ENCODE measurements at regions not wholly inside any gene's neighbourhood (a gene's known extent, or its start where the extent isn't known, plus 50 kb on each side); places are given as distances from the start of the nearest gene placed in this dataset.
"Not testable (repeated sequence)": the region's sequence is repeated elsewhere in the genome, so short reads cannot be mapped to it uniquely, and the experiment has no call there.

DNA sequence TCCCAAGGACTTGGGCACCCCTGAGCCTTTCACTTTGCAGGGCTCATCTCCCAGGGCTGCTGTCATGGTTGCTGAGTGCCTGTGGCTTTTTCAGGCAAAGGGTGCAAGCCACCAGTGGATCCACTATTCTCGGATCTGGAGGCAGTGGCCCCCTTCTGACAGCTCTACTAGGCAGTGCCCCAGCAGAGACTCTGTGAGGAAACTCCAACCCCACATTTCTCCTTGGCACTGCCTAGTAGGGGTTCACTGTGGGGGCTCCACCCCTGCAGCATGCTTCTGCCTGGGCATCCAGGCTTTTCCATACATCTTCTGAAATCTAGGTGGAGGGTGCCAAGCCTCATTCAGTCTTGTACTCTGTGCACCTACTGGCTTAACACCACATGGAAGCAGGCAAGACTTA, 675.0 kb upstream of the MBL2 start:
- TF ChIP-seq, protein P1, sequence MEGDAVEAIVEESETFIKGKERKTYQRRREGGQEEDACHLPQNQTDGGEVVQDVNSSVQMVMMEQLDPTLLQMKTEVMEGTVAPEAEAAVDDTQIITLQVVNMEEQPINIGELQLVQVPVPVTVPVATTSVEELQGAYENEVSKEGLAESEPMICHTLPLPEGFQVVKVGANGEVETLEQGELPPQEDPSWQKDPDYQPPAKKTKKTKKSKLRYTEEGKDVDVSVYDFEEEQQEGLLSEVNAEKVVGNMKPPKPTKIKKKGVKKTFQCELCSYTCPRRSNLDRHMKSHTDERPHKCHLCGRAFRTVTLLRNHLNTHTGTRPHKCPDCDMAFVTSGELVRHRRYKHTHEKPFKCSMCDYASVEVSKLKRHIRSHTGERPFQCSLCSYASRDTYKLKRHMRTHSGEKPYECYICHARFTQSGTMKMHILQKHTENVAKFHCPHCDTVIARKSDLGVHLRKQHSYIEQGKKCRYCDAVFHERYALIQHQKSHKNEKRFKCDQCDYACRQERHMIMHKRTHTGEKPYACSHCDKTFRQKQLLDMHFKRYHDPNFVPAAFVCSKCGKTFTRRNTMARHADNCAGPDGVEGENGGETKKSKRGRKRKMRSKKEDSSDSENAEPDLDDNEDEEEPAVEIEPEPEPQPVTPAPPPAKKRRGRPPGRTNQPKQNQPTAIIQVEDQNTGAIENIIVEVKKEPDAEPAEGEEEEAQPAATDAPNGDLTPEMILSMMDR (IDR thresholded peaks at IDR 0.05; ENCODE audit: partially characterized antibody, unreplicated experiment) = no peak
- no peaks in the 10 kb centered on the region for H3K4me1 Mint-ChIP-seq (ENCODE audit: low read depth, unreplicated experiment)
- peaks cover 5% of the 10 kb centered on the region for H3K27me3 Mint-ChIP-seq (ENCODE audit: unreplicated experiment)
- H3K27ac Mint-ChIP-seq (ENCODE audit: unreplicated experiment) = no peak overlapping the region
- DNase-seq = no peak
- no peak overlapping the region for H3K4me3 Mint-ChIP-seq (ENCODE audit: unreplicated experiment)
- no peaks in the 10 kb centered on the region for H3K9me3 Mint-ChIP-seq (ENCODE audit: unreplicated experiment)
- H3K36me3 Mint-ChIP-seq (ENCODE audit: unreplicated experiment) = peaks cover 5% of the 10 kb centered on the region

DNA sequence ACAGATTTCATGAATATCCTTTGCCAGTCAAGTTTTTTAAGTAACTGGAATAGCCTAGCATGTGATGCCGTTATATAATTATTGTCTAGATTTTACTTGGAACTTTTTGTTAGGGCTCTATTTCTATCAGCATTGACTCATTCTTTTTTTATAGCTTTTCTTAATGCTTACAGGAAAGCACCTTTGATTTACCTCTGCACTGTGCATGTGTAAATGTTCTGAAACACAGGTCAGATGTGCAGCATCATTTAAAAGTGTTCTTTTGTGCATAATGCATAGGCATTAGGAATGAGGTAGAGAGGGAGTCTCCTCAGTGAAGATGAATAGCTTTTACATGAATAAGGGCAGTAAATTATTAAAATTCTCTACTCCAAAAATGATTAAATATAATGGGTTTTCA, 669.3 kb upstream of the MBL2 start:
- TF ChIP-seq, protein P1 (IDR thresholded peaks at IDR 0.05; ENCODE audit: partially characterized antibody, unreplicated experiment) = no peak
- Mint-ChIP-seq H3K4me1 (ENCODE audit: low read depth, unreplicated experiment) (no peaks in the 10 kb centered on the region), H3K36me3 (ENCODE audit: unreplicated experiment) (no peaks in the 10 kb centered on the region), H3K27me3 (ENCODE audit: unreplicated experiment) (peaks cover 5% of the 10 kb centered on the region), H3K27ac (ENCODE audit: unreplicated experiment) (no peak overlapping the region), H3K9me3 (ENCODE audit: unreplicated experiment) (no peaks in the 10 kb centered on the region), H3K4me3 (ENCODE audit: unreplicated experiment) (no peak overlapping the region)
- no peak for DNase-seq

DNA sequence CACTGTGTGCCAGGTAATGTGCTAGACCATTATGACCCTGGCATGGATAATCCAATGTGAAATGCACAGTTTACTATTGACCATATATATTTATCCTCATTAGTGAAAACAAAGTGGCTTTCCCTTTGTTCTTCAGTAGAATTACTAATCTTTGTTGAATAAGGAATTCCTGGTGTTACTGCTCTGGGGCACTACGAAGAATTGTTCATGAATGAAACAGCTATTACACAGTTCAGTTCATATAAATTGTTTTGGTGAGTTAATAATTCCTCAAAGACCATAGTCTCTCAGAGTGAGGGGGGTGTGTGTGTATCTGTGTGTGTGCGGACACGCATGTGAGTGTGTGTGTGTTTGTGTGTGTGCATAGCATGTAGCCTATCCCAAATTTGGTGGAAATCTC, 668.0 kb upstream of the MBL2 start:
- TF ChIP-seq, protein P1 (IDR thresholded peaks at IDR 0.05; ENCODE audit: partially characterized antibody, unreplicated experiment) = no peak
- no peak for DNase-seq
- H3K4me3 Mint-ChIP-seq (ENCODE audit: unreplicated experiment) = no peak overlapping the region
- no peaks in the 10 kb centered on the region for H3K36me3 Mint-ChIP-seq (ENCODE audit: unreplicated experiment)
- H3K27ac Mint-ChIP-seq (ENCODE audit: unreplicated experiment) = no peak overlapping the region
- H3K4me1 Mint-ChIP-seq (ENCODE audit: low read depth, unreplicated experiment) = no peaks in the 10 kb centered on the region
- peaks cover 6% of the 10 kb centered on the region for H3K27me3 Mint-ChIP-seq (ENCODE audit: unreplicated experiment)
- H3K9me3 Mint-ChIP-seq (ENCODE audit: unreplicated experiment) = no peaks in the 10 kb centered on the region

DNA sequence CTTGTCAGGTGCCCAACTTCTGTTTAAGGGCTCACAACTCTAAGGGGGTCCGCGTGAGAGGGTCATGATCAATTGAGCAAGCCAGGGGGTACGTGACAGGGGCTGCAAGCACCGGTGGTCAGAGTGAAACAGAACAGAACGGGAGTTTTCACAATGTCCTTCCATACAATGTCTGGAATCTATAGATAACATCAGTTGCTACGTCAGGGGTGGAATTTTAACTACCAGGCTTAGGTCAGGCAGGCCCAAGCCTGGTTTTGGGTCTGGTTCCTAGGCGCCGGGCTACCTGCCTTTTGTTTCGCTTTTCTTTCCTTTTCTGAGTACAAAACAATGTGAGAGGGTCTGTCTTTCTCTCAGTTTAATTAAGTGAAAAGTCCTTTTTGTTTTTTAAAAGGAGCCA, 666.5 kb upstream of the MBL2 start:
- DNase-seq; H3K9me3 Mint-ChIP-seq (ENCODE audit: unreplicated experiment); H3K27ac Mint-ChIP-seq (ENCODE audit: unreplicated experiment); H3K36me3 Mint-ChIP-seq (ENCODE audit: unreplicated experiment); H3K4me3 Mint-ChIP-seq (ENCODE audit: unreplicated experiment); H3K4me1 Mint-ChIP-seq (ENCODE audit: low read depth, unreplicated experiment); H3K27me3 Mint-ChIP-seq (ENCODE audit: unreplicated experiment): not testable (repeated sequence)

DNA sequence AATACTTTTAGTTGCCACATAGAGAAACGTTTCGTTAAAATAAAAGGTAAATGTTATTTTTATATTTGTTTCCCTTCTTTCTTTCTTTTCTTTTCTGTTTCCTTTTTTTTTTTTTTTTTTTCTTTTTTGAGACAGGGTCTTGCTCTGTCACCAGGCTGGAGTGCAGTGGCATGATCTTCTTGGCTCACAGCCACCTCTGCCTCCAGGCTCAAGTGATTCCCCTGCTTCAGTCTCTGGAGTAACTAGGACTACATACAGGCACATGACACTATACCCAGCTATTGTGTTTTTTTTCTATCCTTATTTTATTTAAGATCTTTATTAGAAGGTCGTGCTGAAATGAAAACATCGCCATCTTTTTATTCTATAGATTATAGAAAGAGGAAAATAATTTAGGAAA, 661.8 kb upstream of the MBL2 start:
- DNase-seq = no peak
- TF ChIP-seq, protein P1 (IDR thresholded peaks at IDR 0.05; ENCODE audit: partially characterized antibody, unreplicated experiment) = no peak
- H3K9me3 Mint-ChIP-seq (ENCODE audit: unreplicated experiment) = no peaks in the 10 kb centered on the region
- no peak overlapping the region for H3K4me3 Mint-ChIP-seq (ENCODE audit: unreplicated experiment)
- no peak overlapping the region for H3K27ac Mint-ChIP-seq (ENCODE audit: unreplicated experiment)
- no peaks in the 10 kb centered on the region for H3K36me3 Mint-ChIP-seq (ENCODE audit: unreplicated experiment)
- peaks cover 2% of the 10 kb centered on the region for H3K27me3 Mint-ChIP-seq (ENCODE audit: unreplicated experiment)
- no peaks in the 10 kb centered on the region for H3K4me1 Mint-ChIP-seq (ENCODE audit: low read depth, unreplicated experiment)

DNA sequence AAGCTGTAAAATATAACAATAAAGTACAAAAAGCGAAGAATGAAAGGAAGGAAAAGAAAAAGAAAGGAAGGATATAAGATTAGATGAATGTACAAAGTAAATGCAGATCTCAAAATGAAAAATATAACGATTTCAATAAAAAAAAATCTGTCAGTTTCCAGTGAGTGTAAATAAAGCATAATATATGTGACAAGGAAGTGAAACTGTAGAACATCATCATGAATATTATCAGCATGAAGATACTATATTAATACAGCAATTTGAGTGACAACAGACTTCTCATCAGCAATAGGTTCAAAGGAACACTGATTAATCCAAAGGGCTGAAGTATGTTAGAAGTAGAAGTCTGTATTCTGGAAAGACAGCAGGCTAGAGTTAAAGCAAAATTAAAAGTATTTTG, 659.5 kb upstream of the MBL2 start:
- no peaks in the 10 kb centered on the region for H3K4me1 Mint-ChIP-seq (ENCODE audit: low read depth, unreplicated experiment)
- no peaks in the 10 kb centered on the region for H3K9me3 Mint-ChIP-seq (ENCODE audit: unreplicated experiment)
- DNase-seq = no peak
- TF ChIP-seq, protein P1 (IDR thresholded peaks at IDR 0.05; ENCODE audit: partially characterized antibody, unreplicated experiment) = no peak
- no peak overlapping the region for H3K27ac Mint-ChIP-seq (ENCODE audit: unreplicated experiment)
- no peak overlapping the region for H3K4me3 Mint-ChIP-seq (ENCODE audit: unreplicated experiment)
- peaks cover 2% of the 10 kb centered on the region for H3K27me3 Mint-ChIP-seq (ENCODE audit: unreplicated experiment)
- H3K36me3 Mint-ChIP-seq (ENCODE audit: unreplicated experiment) = no peaks in the 10 kb centered on the region
